ENCODE measurements at regions not wholly inside any gene's neighbourhood (a gene's known extent, or its start where the extent isn't known, plus 50 kb on each side); places are given as distances from the start of the nearest gene placed in this dataset.
A peak's percentile ranks its signal among the peaks of the same experiment; 100 is the strongest.
"Not testable (repeated sequence)": the region's sequence is repeated elsewhere in the genome, so short reads cannot be mapped to it uniquely, and the experiment has no call there.

- DNase-seq (ENCODE audit: low read depth in 2 of 2): no peak
Observed at GRCh38 chr10:60618861-60619260, 159.4 kb upstream of the CDK1 start.

- no peak for DNase-seq (ENCODE audit: low read depth in 2 of 2)
Observed at GRCh38 chr10:60615541-60615940, 162.7 kb upstream of the CDK1 start.

DNA sequence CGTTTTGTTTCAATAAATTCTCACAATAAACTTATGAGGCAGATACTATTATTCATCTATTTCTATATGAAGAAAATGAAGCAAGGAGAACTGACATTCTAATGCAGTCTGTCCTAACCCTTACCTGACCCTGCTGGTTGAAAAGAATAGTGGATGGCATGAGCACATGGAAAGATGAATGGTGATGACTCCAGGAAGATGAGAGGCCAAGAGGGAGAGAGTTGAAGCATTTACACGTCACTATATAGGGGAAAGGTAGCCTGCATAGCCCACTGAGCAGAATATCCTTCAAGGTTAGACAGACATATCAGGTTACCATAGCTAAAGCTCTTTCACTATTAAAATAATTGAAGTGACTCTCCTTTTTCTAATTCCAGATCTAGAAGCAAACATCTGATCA lies 163.9 kb upstream of the CDK1 start:
- DNase-seq (ENCODE audit: low read depth in 2 of 2): no peak

DNA sequence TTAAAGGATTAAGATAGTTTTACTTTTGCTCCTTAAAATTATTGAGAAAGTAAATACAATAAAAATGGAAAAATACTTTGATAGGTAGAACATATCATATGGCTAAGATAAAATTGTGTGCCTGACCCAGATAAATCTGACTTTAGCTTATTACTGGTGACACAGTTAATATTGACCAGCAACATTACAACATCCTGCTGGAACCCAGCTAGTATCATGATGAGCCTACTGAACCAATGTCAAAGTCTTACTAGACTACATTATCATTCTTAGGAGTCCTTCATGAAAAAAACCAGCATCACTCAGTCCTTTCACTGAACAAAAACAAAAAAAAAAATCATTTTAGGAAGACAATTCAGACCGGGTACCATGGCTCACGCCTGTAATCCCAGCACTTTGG lies 164.8 kb upstream of the CDK1 start:
- DNase-seq (ENCODE audit: low read depth in 2 of 2): no peak

DNA sequence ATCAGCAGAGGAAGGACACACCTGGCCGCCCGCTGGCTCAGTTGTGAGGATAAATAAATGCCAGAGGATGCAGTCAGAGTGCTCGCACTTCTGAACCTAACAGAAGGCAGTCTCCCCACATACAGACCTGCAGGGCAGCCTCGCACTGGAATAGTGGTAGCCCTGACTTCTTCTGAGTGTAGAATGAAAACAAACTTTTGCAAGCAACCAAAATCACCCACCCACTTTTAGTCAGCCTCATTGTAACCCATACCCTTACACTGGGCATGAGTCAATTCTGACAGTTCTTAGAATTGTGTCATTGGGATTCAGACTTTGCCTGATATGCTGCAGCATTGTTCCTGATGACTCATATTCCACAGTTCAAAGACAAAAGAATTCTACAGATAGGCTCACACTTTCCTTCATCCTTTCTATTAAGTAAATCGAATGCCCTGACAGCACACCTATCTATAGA lies 167.0 kb upstream of the CDK1 start:
- DNase-seq (ENCODE audit: low read depth in 2 of 2): peak in 1 of 2 donors; percentile 66

- DNase-seq (ENCODE audit: low read depth in 2 of 2): no peak
Observed at GRCh38 chr10:60607372-60607771, 170.9 kb upstream of the CDK1 start.

- peak in 1 of 2 donors; percentile 80 for DNase-seq (ENCODE audit: low read depth in 2 of 2)
Observed at GRCh38 chr10:60606343-60607080, 171.8 kb upstream of the CDK1 start.

DNA sequence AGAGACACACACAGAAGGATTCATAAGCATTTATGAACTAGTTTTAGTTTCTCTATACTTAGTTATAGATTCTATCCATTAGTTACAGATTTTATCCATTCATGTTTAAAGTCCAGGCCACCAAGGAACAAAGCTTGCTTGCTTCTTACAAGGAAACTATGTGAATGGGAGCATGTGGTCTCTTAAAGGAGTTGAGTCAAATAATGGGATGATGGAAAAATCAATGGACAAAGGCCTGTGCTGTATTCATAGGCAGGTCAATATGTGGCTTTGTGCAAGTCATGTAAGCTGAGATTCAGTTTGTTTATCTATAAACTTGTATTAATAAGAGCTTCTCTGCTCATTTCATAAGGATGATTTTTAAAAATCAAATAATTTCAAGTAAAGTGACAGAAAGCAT lies 172.8 kb upstream of the CDK1 start:
- no peak for DNase-seq (ENCODE audit: low read depth in 2 of 2)

DNA sequence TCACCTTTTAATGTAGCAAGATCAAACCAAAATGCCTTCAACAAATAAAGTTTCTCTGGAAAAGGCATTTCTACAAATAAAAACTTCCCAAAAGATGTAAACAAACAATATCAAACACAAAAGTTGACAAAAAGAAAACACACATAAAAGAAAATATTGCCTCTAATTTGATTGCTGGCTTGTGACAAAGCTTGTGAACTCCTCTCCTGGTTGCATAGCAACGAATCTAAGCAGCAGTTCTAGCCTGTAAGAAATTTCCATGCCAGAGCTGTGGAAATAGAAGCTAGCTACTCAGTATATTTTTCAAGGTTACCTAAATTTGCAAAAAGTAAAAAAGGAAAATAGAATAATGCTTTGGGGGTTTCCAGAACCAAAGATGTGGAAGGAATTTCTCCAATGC lies 173.9 kb upstream of the CDK1 start:
- DNase-seq (ENCODE audit: low read depth in 2 of 2): no peak

- DNase-seq (ENCODE audit: low read depth in 2 of 2): no peak
Observed at GRCh38 chr10:60597513-60597912, 180.8 kb upstream of the CDK1 start.

- no peak for DNase-seq (ENCODE audit: low read depth in 2 of 2)
Observed at GRCh38 chr10:60595852-60596251, 182.4 kb upstream of the CDK1 start.

DNA sequence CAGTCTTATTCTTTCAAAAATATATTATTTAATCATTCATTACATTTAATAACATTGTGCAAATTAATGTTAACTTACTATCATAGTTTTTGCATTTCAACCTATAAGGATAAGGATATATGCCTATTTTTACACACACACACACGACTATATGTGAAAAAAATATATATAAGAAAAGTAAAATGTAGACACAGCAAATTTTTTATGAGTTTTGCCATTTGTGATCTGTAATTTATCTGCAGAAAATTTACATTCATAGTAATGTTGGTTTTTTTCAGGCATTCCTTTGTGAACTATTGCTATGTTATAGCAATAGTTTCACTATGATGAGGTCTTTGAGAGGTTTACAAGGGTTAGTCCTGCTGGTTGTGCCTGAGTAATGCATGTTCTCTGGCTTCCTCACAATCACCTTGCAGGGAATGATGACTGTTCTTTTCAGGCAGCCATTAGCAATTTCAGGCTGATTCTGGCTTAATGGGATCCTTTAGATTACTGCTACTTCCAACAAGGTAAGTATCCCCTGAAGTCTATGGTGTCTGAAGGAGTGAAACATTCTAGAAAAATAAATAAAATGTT lies 183.7 kb upstream of the CDK1 start:
- DNase-seq (ENCODE audit: low read depth in 2 of 2): no peak

GRCh38 chr10:60591119-60591518 lies 187.2 kb upstream of the CDK1 start:
- DNase-seq (ENCODE audit: low read depth in 2 of 2): no peak

DNA sequence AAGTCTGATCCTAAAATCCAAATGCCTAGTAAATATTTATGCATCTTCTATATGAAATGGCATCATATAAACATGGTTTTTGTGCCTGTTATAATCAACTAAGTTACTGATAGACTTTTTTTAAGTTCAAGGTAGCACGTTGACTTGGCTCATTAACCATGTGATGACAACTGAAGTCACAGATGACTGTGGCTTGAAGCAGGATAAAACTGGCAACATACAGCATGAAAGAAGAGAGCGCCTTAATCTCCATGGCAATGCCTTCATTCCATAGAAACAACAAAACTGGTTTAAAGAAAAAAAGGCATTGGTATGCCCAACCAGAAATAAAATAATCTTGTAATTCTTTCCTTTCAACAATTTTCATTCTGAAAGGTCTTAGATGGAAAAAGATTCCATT lies 188.9 kb upstream of the CDK1 start:
- DNase-seq (ENCODE audit: low read depth in 2 of 2): no peak

- DNase-seq (ENCODE audit: low read depth in 2 of 2): not testable (repeated sequence)
Observed at GRCh38 chr10:60581782-60582181, 192.1 kb upstream of the ANK3 start.

DNA sequence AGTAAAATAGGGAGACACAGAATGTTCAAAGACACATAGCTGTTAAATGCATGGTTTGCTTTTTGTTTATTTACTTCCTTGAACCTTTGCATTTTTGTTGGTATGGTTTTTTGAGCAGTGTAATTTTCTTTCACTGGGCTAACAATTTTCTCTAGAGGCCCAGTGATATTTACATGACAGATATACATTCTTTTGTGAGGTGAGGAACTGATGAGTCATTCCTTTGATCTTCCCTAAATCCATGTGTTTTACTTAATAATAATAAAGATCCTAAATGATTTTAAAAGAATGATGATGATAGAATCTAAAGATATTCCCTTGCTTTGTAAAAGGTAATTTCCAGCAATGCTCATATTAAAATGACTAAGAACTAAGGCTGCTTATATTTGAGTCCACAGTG lies 188.5 kb upstream of the ANK3 start:
- DNase-seq (ENCODE audit: low read depth in 2 of 2): no peak

DNA sequence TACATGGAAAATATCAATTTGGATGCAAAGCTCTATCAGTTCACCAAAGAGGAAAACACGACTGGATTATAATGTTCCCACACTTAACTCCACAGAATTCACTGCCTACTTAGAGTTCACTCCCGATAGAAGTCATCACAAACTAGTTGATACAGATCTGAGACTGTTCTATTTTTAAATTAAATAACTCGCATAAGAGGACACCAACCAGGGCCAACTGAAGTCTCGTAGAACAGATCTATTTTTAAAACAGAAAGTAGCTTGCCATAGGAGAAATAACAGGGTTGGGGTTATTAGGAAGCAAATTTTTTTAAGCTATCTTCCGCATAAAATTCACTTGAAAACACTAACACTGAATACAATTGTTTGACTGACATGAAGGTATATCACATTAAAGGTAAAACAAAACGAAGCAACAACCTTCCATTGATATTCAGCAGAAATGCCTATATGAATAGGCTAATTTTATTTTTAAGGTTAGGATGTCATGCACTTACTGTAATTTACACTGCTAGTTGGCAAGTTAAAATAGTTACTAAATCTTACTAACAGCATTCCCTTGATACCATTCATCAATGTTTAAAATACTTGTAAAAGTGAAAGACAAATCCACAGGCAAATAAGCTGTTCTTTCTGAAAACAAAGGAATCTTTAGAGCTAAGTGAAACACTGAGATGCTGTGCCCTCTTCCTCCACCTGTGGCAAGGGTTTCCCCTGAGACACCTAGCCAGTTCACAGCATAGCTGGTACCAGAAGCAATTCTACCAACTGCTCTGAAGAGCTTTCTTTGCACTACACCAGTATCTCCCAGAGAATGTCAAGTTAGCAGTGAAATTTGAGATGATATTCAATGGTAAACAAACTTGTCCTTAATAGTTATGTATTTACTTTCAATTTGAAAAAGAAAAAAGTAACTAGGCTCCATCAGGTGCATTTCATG lies 186.7 kb upstream of the ANK3 start:
- DNase-seq (ENCODE audit: low read depth in 2 of 2): no peak

DNA sequence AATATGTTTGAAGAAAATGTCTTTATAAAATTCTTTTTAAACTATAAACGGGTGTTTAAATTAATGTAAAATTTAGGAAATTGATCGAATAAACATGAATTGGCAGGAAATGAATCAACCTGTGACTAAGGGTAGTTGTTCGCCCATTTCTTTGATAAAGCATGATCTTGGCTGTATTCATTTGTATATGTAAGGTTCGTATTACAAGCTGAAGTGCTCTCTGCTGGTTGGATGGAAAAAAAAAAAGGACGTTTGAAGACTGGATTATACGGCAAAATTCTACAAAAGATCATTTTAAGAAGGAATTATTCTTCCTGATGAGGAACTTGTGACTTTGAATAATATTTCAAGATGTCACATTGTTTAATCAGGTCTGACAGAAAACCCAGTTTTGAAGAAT lies 185.4 kb upstream of the ANK3 start:
- no peak for DNase-seq (ENCODE audit: low read depth in 2 of 2)

DNA sequence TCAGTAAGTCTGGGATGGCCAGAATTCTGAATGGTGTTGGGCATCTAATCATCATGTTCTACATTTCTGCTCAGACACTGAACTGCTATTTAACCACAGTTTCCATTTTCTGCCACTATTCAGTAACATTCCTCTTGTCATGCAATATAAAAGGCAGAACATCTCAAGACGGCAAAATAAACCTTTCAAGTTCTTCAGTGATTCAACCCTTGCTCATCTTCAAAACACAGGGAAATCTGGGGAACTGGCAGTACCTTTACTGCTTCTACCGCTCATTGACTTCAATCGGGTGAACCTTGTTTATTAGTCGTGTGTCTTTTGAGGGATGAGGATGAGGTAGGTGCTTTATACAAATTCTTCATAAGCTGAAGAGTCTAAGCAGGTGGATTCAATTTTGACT lies 184.7 kb upstream of the ANK3 start:
- DNase-seq (ENCODE audit: low read depth in 2 of 2): no peak

GRCh38 chr10:60573336-60573735 lies 183.7 kb upstream of the ANK3 start:
- DNase-seq (ENCODE audit: low read depth in 2 of 2): no peak

DNA sequence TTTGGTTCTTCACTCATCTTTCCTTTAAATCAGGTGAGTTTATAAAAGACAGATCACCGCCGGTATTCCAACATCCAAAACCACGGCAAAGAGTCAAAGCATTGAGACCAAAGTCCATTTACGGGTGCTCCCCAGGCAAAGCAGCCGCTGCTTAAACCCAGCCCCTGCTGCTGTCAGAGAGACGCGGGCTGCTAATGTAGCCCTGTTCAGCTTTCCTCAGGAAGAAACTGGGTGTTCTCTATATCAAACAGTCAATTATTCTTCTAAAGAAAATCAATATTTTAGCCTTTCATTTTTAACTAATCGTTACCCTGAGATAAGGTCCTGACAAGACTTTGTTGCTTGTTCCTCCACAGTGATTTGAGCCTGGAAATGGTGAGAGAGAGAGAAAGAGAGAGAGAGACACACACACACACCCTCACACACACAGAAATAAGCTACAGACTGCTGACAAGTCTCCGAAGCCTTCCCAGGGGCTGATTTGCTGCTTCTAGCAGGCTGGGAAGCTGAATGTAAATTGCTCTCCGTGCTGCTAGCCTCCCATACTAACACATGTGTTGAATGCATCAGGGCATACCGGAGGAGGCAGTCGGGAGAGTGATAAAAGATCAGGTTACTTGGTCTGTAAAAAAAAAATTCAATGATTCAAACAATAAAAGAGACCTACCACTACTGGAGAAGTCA lies 183.0 kb upstream of the ANK3 start:
- peak in 1 of 2 donors; percentile 3 for DNase-seq (ENCODE audit: low read depth in 2 of 2)

GRCh38 chr10:60570896-60571295 lies 181.2 kb upstream of the ANK3 start:
- DNase-seq (ENCODE audit: low read depth in 2 of 2): no peak
